Karpas-422 (cell line): ENCODE measurements at regions not wholly inside any gene's neighbourhood (a gene's known extent, or its start where the extent isn't known, plus 50 kb on each side); places are given as distances from the start of the nearest gene placed in this dataset.
A peak's percentile ranks its signal among the peaks of the same experiment; 100 is the strongest.

Experiments used
- DNase-seq: peaks from one replicate; pipeline ENCODE4 v3.0.0-alpha.2; 2015
- H2AFZ ChIP-seq: fragments of 200-600 bp; sonication (generic); 2 replicates; pipeline ENCODE4 v1.6.1; 2014; ENCODE audit warnings: antibody characterized with exemption, low read length, mixed read lengths
- H3K27ac ChIP-seq: fragments of 200-600 bp; sonication (generic); 2 replicates; pipeline ENCODE4 v1.5.1; 2014; ENCODE audit warnings: mild to moderate bottlenecking, low read length, moderate library complexity
- H3K27me3 ChIP-seq: fragments of 200-600 bp; sonication (generic); 2 replicates; pipeline ENCODE4 v1.6.1; 2014; ENCODE audit warnings: low read length, mixed read lengths
- H3K36me3 ChIP-seq: fragments of 200-600 bp; sonication (generic); 2 replicates; pipeline ENCODE4 v1.6.1; 2014; ENCODE audit warnings: low read length, mixed read lengths; ENCODE audit not compliant: insufficient read depth
- H3K4me1 ChIP-seq: fragments of 200-600 bp; sonication (generic); 2 replicates; pipeline ENCODE4 v1.6.1; 2014; ENCODE audit warnings: mild to moderate bottlenecking, low read length, mixed read lengths
- H3K4me2 ChIP-seq: fragments of 200-600 bp; sonication (generic); 2 replicates; pipeline ENCODE4 v1.6.1; 2014; ENCODE audit warnings: low read length, low read depth, mild to moderate bottlenecking; ENCODE audit not compliant: poor library complexity, severe bottlenecking
- H3K4me3 ChIP-seq: fragments of 200-600 bp; sonication (generic); 2 replicates; pipeline ENCODE4 v1.5.1; 2014; ENCODE audit warnings: mild to moderate bottlenecking, antibody characterized with exemption, low read length, mixed read lengths
- H3K79me2 ChIP-seq: fragments of 200-600 bp; sonication (generic); 2 replicates; pipeline ENCODE4 v1.6.1; 2014; ENCODE audit warnings: mild to moderate bottlenecking, low read length, mixed read lengths
- H3K9ac ChIP-seq: fragments of 200-600 bp; sonication (generic); 2 replicates; pipeline ENCODE4 v1.6.0; 2014; ENCODE audit warnings: low read length
- H3K9me2 ChIP-seq: fragments of 200-600 bp; sonication (generic), shearing (Covaris generic); replicated peaks from 2 replicates; pipeline ENCODE4 v1.6.0; 2014; ENCODE audit warnings: mild to moderate bottlenecking, low read length, moderate library complexity; ENCODE audit not compliant: insufficient read depth
- H3K9me3 ChIP-seq: fragments of 300-700, 200-600 bp; sonication (generic); 2 replicates; pipeline ENCODE4 v1.6.1; 2014; ENCODE audit warnings: low read length, mixed read lengths
- H4K20me1 ChIP-seq: fragments of 200-600 bp; sonication (generic); 2 replicates; pipeline ENCODE4 v1.6.1; 2014; ENCODE audit warnings: mild to moderate bottlenecking, antibody characterized with exemption, low read length, low read depth; ENCODE audit not compliant: insufficient read depth

GRCh38 chr22:26993886-26994285 lies 336.5 kb downstream of the MIAT start:
- no peaks in the 10 kb centered on the region for H3K9me2 ChIP-seq
- no peak overlapping the region for H3K4me3 ChIP-seq
- no peaks in the 10 kb centered on the region for H3K79me2 ChIP-seq
- 0 out of 2 replicates have a peak, but pooled peaks cover 7% of the 10 kb centered on the region for H3K4me1 ChIP-seq
- no peak for DNase-seq
- H4K20me1 ChIP-seq: no peaks in the 10 kb centered on the region
- H3K4me2 ChIP-seq: no peak overlapping the region
- no peaks in the 10 kb centered on the region for H3K9me3 ChIP-seq
- no peak overlapping the region for H3K27ac ChIP-seq
- H3K36me3 ChIP-seq: no peaks in the 10 kb centered on the region
- no peaks in the 10 kb centered on the region for H3K27me3 ChIP-seq
- no peak overlapping the region for H2AFZ ChIP-seq
- no peak overlapping the region for H3K9ac ChIP-seq

GRCh38 chr22:26994801-26995200 lies 337.4 kb downstream of the MIAT start:
- Histone ChIP-seq H3K4me3 (no peak overlapping the region), H4K20me1 (no peaks in the 10 kb centered on the region), H3K9me3 (no peaks in the 10 kb centered on the region)

GRCh38 chr22:26995235-26995634 lies 337.8 kb downstream of the MIAT start:
- Histone ChIP-seq H3K9me2 (no peaks in the 10 kb centered on the region), H3K27me3 (no peaks in the 10 kb centered on the region), H3K4me1 (0 out of 2 replicates have a peak, but pooled peaks cover 7% of the 10 kb centered on the region), H3K4me3 (no peak overlapping the region), H4K20me1 (no peaks in the 10 kb centered on the region), H2AFZ (no peak overlapping the region), H3K9ac (no peak overlapping the region), H3K79me2 (no peaks in the 10 kb centered on the region), H3K4me2 (no peak overlapping the region), H3K36me3 (no peaks in the 10 kb centered on the region), H3K9me3 (no peaks in the 10 kb centered on the region), H3K27ac (no peak overlapping the region)
- no peak for DNase-seq

More at GRCh38 chr22:26994801-26995200, 337.4 kb downstream of the MIAT start:
- H3K27ac ChIP-seq: no peak overlapping the region
- H3K9me2 ChIP-seq: no peaks in the 10 kb centered on the region
- H3K9ac ChIP-seq: no peak overlapping the region
- no peak for DNase-seq
- no peaks in the 10 kb centered on the region for H3K27me3 ChIP-seq
- H3K36me3 ChIP-seq: no peaks in the 10 kb centered on the region
- H2AFZ ChIP-seq: no peak overlapping the region
- H3K4me2 ChIP-seq: no peak overlapping the region
- no peaks in the 10 kb centered on the region for H3K79me2 ChIP-seq
- H3K4me1 ChIP-seq: 0 out of 2 replicates have a peak, but pooled peaks cover 7% of the 10 kb centered on the region

- H2AFZ ChIP-seq: no peak overlapping the region
- H3K27ac ChIP-seq: no peak overlapping the region
- no peak overlapping the region for H3K4me2 ChIP-seq
- no peaks in the 10 kb centered on the region for H3K27me3 ChIP-seq
- H3K4me3 ChIP-seq: no peak overlapping the region
- DNase-seq: no peak
- no peaks in the 10 kb centered on the region for H3K36me3 ChIP-seq
- no peaks in the 10 kb centered on the region for H3K9me3 ChIP-seq
- H3K9ac ChIP-seq: no peak overlapping the region
- no peaks in the 10 kb centered on the region for H3K4me1 ChIP-seq
- H3K79me2 ChIP-seq: no peaks in the 10 kb centered on the region
- no peaks in the 10 kb centered on the region for H3K9me2 ChIP-seq
- H4K20me1 ChIP-seq: no peaks in the 10 kb centered on the region
Observed at GRCh38 chr22:26996154-26996553, 338.8 kb downstream of the MIAT start.

GRCh38 chr22:26998129-26998528 lies 340.7 kb downstream of the MIAT start:
- Histone ChIP-seq H3K4me2 (no peak overlapping the region), H3K9ac (no peak overlapping the region), H2AFZ (no peak overlapping the region), H4K20me1 (no peaks in the 10 kb centered on the region), H3K4me1 (no peaks in the 10 kb centered on the region), H3K36me3 (no peaks in the 10 kb centered on the region), H3K27ac (no peak overlapping the region), H3K4me3 (no peak overlapping the region), H3K9me3 (no peaks in the 10 kb centered on the region), H3K79me2 (no peaks in the 10 kb centered on the region), H3K27me3 (no peaks in the 10 kb centered on the region), H3K9me2 (no peaks in the 10 kb centered on the region)
- DNase-seq: no peak

- Histone ChIP-seq H3K36me3 (no peaks in the 10 kb centered on the region), H3K9me2 (no peaks in the 10 kb centered on the region), H3K4me2 (no peak overlapping the region), H3K27ac (no peak overlapping the region), H3K9me3 (no peaks in the 10 kb centered on the region), H3K4me3 (no peak overlapping the region), H3K9ac (no peak overlapping the region), H3K79me2 (no peaks in the 10 kb centered on the region), H4K20me1 (no peaks in the 10 kb centered on the region), H2AFZ (no peak overlapping the region), H3K27me3 (no peaks in the 10 kb centered on the region), H3K4me1 (no peaks in the 10 kb centered on the region)
- DNase-seq: no peak
Observed at GRCh38 chr22:26998716-26999115, 341.3 kb downstream of the MIAT start.

GRCh38 chr22:27003297-27003696 lies 345.9 kb downstream of the MIAT start:
- no peaks in the 10 kb centered on the region for H3K4me1 ChIP-seq
- H3K9me2 ChIP-seq: no peaks in the 10 kb centered on the region
- H3K9ac ChIP-seq: no peak overlapping the region
- no peaks in the 10 kb centered on the region for H3K9me3 ChIP-seq
- H2AFZ ChIP-seq: no peak overlapping the region
- no peaks in the 10 kb centered on the region for H3K36me3 ChIP-seq
- no peak overlapping the region for H3K4me2 ChIP-seq
- no peak for DNase-seq
- no peak overlapping the region for H3K4me3 ChIP-seq
- no peak overlapping the region for H3K27ac ChIP-seq
- H4K20me1 ChIP-seq: no peaks in the 10 kb centered on the region
- no peaks in the 10 kb centered on the region for H3K79me2 ChIP-seq
- H3K27me3 ChIP-seq: no peaks in the 10 kb centered on the region

- Histone ChIP-seq H3K4me3 (no peak overlapping the region), H3K36me3 (no peaks in the 10 kb centered on the region), H3K27me3 (no peaks in the 10 kb centered on the region), H3K9me3 (no peaks in the 10 kb centered on the region), H2AFZ (no peak overlapping the region), H4K20me1 (no peaks in the 10 kb centered on the region), H3K79me2 (no peaks in the 10 kb centered on the region), H3K4me1 (no peaks in the 10 kb centered on the region), H3K9me2 (no peaks in the 10 kb centered on the region), H3K9ac (no peak overlapping the region), H3K27ac (no peak overlapping the region), H3K4me2 (no peak overlapping the region)
- peak; percentile 62 for DNase-seq
Observed at GRCh38 chr22:27004434-27004833, 347.0 kb downstream of the MIAT start.

GRCh38 chr22:27008454-27008853 lies 351.1 kb downstream of the MIAT start:
- Histone ChIP-seq H3K27ac (no peak overlapping the region), H2AFZ (no peak overlapping the region), H3K79me2 (no peaks in the 10 kb centered on the region), H3K9me3 (no peaks in the 10 kb centered on the region), H3K4me3 (no peak overlapping the region), H3K9me2 (no peaks in the 10 kb centered on the region), H3K9ac (no peak overlapping the region), H4K20me1 (no peaks in the 10 kb centered on the region), H3K4me1 (no peaks in the 10 kb centered on the region), H3K4me2 (no peak overlapping the region), H3K36me3 (no peaks in the 10 kb centered on the region), H3K27me3 (no peaks in the 10 kb centered on the region)
- DNase-seq: no peak
